ENCODE measurements at regions not wholly inside any gene's neighbourhood (a gene's known extent, or its start where the extent isn't known, plus 50 kb on each side); places are given as distances from the start of the nearest gene placed in this dataset.

DNA sequence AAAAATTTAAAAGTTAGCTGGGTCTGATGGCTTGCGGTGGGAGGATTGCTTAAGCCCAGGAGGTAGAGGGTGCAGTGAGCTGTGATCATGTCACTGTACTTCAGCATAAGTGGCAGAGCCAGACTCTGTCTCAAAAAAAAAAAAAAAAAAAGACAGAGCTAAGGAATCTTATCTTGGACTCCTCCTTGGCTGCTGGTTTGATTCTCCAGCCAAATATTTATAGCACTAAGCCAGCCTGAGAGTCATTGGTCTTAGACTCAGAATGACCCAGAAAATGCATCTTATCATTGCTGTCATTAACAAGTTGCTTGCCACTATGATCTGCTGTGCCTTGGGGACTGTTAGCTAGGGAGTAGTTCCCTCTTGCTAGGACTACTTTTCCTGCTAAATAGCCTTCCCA lies 164.7 kb downstream of the GNAT3 start:
- DNase-seq = no peak
- Mint-ChIP-seq H3K27ac (ENCODE audit: unreplicated experiment) (no peak overlapping the region), H3K4me1 (ENCODE audit: low read depth, unreplicated experiment) (no peaks in the 10 kb centered on the region), H3K36me3 (ENCODE audit: insufficient read depth, unreplicated experiment) (no peaks in the 10 kb centered on the region), H3K27me3 (ENCODE audit: unreplicated experiment) (no peaks in the 10 kb centered on the region), H3K4me3 (ENCODE audit: low read depth, unreplicated experiment) (no peak overlapping the region), H3K9me3 (ENCODE audit: low read depth, unreplicated experiment) (no peaks in the 10 kb centered on the region)
- no TSS peak for BruUV-seq (replicated peaks)
- CTCF ChIA-PET = interaction anchor here (0.6 to 0.7 kb wide), 2 partner anchors 86 to 444 kb away, joined by 3 to 5 read pairs; no protein-coding TSS in a partner anchor
- intact Hi-C loops (cut with micrococcal nuclease; ENCODE audit: unreplicated experiment) = no loop called here
- TF ChIP-seq, protein P1, sequence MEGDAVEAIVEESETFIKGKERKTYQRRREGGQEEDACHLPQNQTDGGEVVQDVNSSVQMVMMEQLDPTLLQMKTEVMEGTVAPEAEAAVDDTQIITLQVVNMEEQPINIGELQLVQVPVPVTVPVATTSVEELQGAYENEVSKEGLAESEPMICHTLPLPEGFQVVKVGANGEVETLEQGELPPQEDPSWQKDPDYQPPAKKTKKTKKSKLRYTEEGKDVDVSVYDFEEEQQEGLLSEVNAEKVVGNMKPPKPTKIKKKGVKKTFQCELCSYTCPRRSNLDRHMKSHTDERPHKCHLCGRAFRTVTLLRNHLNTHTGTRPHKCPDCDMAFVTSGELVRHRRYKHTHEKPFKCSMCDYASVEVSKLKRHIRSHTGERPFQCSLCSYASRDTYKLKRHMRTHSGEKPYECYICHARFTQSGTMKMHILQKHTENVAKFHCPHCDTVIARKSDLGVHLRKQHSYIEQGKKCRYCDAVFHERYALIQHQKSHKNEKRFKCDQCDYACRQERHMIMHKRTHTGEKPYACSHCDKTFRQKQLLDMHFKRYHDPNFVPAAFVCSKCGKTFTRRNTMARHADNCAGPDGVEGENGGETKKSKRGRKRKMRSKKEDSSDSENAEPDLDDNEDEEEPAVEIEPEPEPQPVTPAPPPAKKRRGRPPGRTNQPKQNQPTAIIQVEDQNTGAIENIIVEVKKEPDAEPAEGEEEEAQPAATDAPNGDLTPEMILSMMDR (IDR thresholded peaks at IDR 0.05; ENCODE audit: unreplicated experiment) = no peak

DNA sequence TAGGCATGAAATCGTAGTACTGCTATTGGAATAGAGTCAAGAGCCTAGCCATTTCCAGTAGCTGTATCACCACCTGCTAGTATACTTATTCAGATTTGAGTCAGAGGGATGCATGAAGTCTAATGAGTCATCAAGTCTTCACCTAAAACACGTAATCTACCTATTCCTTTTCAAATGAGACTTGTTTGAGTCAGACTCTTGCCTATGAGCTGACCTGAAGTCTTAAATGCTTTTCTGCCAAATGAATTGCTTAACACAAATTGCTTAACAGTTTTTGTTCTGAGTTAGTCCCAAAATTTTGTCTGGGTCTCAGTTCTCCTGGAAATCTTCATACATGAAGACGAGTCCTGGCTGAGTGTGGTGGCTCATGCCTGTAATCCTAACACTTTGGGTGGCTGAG lies 165.2 kb downstream of the GNAT3 start:
- Mint-ChIP-seq H3K36me3 (ENCODE audit: insufficient read depth, unreplicated experiment) (no peaks in the 10 kb centered on the region), H3K4me3 (ENCODE audit: low read depth, unreplicated experiment) (no peak overlapping the region), H3K27ac (ENCODE audit: unreplicated experiment) (no peak overlapping the region), H3K27me3 (ENCODE audit: unreplicated experiment) (no peaks in the 10 kb centered on the region), H3K9me3 (ENCODE audit: low read depth, unreplicated experiment) (no peaks in the 10 kb centered on the region), H3K4me1 (ENCODE audit: low read depth, unreplicated experiment) (no peaks in the 10 kb centered on the region)
- DNase-seq = no peak
- intact Hi-C loops (cut with micrococcal nuclease; ENCODE audit: unreplicated experiment) = no loop called here
- CTCF ChIA-PET = no interaction called here
- TF ChIP-seq, protein P1 (IDR thresholded peaks at IDR 0.05; ENCODE audit: unreplicated experiment) = no peak
- no TSS peak for BruUV-seq (replicated peaks)

DNA sequence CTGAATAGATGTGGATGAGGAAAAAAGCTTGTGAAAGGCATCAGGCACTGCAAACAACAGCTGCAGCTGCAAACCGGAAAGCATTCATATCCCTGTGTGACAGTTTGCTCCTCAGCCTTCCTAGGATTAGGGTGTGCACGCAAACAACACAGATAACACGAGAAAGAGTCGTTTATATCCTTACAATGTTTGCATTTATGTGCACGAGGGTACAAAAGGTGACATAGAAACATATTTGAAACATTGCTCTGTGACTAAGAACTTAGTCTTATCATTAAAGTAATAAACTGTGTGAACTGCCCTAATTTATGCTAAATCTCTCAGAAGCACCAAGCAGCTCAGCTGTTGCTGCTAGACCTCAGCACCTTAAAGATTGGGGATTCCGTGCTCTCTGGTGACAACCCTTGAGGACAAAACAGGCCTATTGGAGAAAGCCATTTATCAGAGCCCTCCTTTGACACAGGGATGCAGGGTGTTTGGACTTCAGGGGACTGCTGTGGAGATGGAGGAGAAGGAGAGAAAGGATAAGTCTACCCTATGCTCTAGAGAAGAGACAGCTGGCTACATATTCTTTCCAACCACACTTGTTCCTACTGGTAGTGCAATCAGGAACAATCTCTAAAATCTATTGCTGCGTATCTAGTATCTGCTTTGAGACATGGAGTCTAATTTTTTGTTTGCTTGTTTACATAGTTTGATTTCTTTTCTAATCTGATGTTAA lies 176.2 kb downstream of the GNAT3 start:
- Mint-ChIP-seq H3K4me1 (ENCODE audit: low read depth, unreplicated experiment) (peaks cover 10% of the 10 kb centered on the region), H3K9me3 (ENCODE audit: low read depth, unreplicated experiment) (no peaks in the 10 kb centered on the region), H3K36me3 (ENCODE audit: insufficient read depth, unreplicated experiment) (no peaks in the 10 kb centered on the region), H3K27ac (ENCODE audit: unreplicated experiment) (no peak overlapping the region), H3K27me3 (ENCODE audit: unreplicated experiment) (no peaks in the 10 kb centered on the region), H3K4me3 (ENCODE audit: low read depth, unreplicated experiment) (no peak overlapping the region)
- intact Hi-C loops (cut with micrococcal nuclease; ENCODE audit: unreplicated experiment) = no loop called here
- DNase-seq = no peak
- no TSS peak for BruUV-seq (replicated peaks)
- CTCF ChIA-PET = interaction anchor here (0.7 to 0.8 kb wide), 4 partner anchors 12 to 1034 kb away, joined by 3 to 7 read pairs (median 6); no protein-coding TSS in a partner anchor
- TF ChIP-seq, protein P1 (IDR thresholded peaks at IDR 0.05; ENCODE audit: unreplicated experiment) = no peak

DNA sequence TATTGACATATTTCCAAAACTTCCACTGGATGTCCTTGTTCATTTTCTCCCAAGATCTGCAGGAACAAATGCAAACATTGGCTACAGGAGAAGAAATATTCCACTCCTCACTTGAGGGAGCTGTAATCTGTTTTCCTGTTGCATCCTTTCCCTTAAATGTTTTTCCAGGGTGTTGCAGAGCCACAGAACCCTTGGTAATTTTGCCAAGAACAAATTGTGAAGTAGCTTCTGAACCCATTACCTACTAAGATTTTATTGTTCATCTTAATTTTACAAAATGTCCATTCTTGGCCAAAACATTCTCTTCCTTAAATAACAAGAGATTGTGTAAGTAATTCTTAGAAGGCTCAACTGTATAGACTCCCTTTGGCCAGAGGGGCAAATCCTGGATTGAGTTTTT lies 177.0 kb downstream of the GNAT3 start:
- no peak for DNase-seq
- BruUV-seq (replicated peaks) = no TSS peak
- Mint-ChIP-seq H3K4me1 (ENCODE audit: low read depth, unreplicated experiment) (peaks cover 10% of the 10 kb centered on the region), H3K4me3 (ENCODE audit: low read depth, unreplicated experiment) (no peak overlapping the region), H3K27ac (ENCODE audit: unreplicated experiment) (no peak overlapping the region), H3K27me3 (ENCODE audit: unreplicated experiment) (no peaks in the 10 kb centered on the region), H3K9me3 (ENCODE audit: low read depth, unreplicated experiment) (no peaks in the 10 kb centered on the region), H3K36me3 (ENCODE audit: insufficient read depth, unreplicated experiment) (no peaks in the 10 kb centered on the region)
- intact Hi-C loops (cut with micrococcal nuclease; ENCODE audit: unreplicated experiment) = no loop called here
- CTCF ChIA-PET = interaction anchor here (0.7 kb wide), 2 partner anchors 707 to 1034 kb away, joined by 7 read pairs; no protein-coding TSS in a partner anchor
- TF ChIP-seq, protein P1 (IDR thresholded peaks at IDR 0.05; ENCODE audit: unreplicated experiment) = no peak
